OCI-M2 (cell line): ENCODE measurements at regions not wholly inside any gene's neighbourhood (a gene's known extent, or its start where the extent isn't known, plus 50 kb on each side); places are given as distances from the start of the nearest gene placed in this dataset.

ENCODE experiments used
- DNase-seq: peaks from one replicate; lab custom pipeline; 2025; ENCODE audit not compliant: unreplicated experiment; lab: John Stamatoyannopoulos, UW

GRCh38 chr6:23340271-23340670 is 770.9 kb downstream of the HDGFL1 start:
- DNase-seq, result no peak

DNA sequence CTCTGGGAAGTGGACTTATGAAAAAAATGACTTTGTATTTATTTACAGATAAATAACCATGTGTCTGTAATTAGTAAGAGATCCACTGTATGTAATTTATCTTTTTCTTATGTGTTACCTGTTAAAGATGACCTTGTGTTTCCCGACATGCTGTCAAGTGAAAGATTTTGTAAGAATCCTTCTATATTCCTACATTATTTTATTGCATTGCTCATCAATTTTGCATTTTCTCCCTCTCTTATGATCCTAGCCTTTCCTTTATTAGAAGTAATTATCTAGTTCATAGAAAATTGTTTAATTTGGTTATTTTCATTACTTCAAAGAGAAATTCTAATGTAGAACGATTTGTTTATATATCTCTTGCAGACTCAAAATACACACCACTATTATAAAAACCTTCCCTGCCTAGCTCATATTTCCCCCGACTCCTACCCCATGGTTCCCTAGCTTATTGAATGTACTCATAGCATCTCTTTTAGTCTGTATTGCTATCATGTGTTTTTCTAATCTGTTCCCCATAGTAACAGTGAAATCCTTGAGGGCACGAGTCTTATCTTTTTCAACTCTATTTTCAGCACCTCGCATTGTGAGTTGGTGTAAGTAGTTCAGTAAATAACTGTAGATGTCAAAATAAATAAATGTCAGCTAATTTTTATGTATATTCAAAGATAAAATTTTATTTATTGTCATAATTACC is 774.4 kb downstream of the HDGFL1 start:
- no peak for DNase-seq

- DNase-seq, result no peak
These were observed 777.8 kb upstream of the NRSN1 start for GRCh38 chr6:23348185-23348584.

- DNase-seq, result no peak
These were observed 776.4 kb upstream of the NRSN1 start for GRCh38 chr6:23349521-23350147.

GRCh38 chr6:23350752-23351453 is 775.1 kb upstream of the NRSN1 start:
- DNase-seq, result no peak

DNA sequence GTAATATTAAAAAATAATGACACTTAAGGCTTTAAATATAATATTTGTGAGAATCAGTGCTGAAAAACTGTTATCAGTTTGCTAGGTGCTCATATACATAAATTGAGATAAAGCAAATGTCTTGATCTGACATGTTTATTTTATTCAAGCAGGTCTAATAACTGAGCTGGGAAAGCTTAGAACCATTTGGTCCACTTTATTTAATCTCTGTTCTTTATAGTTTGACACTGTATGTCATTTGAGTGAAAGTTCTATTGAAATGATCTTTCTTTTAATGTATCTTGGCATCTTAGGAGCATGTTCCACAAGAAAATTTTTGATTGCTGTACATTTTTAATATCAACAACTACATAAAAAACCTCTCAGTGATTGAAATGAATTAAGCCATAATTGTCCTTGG is 772.0 kb upstream of the NRSN1 start:
- DNase-seq, result no peak

DNA sequence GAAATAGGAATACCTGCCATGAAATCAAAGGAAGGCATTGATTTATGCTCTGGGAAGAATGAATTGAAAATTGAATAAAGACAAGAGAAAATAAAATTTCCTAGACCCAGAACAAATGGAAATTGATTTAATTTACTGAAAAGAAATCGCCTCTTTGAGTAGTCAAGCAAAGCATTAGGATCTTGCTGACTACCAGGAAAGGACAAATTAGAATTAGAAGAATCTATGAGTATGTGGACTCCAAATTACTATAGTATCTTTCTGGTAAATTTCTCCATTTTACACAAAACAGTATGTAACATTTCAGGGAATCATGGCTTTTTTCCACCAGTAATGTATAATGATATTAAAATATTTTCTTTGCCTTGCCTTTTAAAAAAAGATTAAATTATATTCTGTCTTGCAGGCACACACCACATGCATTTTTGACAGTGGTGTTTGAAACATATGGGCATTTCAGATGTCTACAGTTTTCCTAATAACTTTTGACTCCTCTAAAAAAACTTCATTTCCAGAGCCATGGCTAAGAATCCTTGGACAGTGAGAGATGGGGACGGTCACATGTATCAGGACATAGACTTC is 768.7 kb upstream of the NRSN1 start:
- DNase-seq, result no peak

GRCh38 chr6:23365732-23366131 is 760.3 kb upstream of the NRSN1 start:
- no peak for DNase-seq

GRCh38 chr6:23367311-23367710 is 758.7 kb upstream of the NRSN1 start:
- DNase-seq, result no peak

DNA sequence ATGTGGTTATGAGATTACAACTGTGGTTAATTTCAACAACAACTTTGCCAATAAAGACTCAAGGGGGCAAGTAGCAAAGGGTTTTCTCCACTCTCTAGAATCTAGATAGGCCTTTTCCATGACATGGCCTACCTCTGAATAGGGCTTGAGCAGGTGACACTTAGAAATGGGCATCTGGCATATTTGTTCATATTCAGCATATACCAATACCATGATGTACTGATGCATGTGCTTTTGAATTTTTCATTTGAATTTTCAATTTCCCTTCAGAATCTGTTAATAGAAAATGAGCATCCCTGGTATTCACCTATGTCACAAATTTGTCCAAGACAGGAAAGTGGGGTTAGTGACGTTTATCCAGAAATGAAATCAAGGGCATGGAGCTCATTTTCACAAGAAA is 757.5 kb upstream of the NRSN1 start:
- no peak for DNase-seq

- DNase-seq, result no peak
These were observed 756.0 kb upstream of the NRSN1 start for GRCh38 chr6:23370051-23370450.

- DNase-seq, result no peak
These were observed 754.7 kb upstream of the NRSN1 start for GRCh38 chr6:23371132-23371915.

GRCh38 chr6:23377830-23378229 is 748.2 kb upstream of the NRSN1 start:
- DNase-seq, result no peak

- no peak for DNase-seq
These were observed 745.5 kb upstream of the NRSN1 start for GRCh38 chr6:23380465-23380864.

DNA sequence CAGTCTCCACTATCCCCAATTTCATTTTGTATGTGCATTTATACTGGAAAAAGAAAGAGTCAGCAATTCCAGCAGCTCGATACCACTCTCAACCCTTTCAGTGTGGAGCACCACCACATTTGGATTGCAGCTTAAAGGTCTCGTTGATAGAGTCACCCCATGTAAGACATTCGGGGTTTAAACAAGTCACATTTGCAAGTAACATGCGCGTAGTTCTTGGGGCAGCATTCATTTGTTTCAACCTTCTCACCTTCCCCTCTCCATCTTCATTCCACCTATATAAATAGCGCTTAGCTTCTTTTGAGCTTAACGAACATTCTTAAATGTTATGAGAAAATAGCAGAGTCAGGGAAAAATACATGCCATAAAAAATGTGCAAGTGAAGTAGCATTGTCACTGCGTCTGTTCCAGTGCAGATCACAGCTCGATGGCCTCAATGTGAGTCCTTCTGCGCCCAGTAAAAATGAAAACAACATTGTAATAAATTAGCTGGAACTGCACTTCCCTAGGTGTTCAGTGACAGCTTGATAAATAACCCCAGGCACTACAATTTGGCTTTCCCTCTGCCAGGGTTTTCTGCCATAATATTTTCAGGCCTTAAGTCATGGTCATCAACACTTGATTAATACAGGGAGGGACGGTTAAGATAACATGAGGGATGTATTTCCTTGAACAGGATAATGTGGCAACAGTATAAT is 737.8 kb upstream of the NRSN1 start:
- no peak for DNase-seq

DNA sequence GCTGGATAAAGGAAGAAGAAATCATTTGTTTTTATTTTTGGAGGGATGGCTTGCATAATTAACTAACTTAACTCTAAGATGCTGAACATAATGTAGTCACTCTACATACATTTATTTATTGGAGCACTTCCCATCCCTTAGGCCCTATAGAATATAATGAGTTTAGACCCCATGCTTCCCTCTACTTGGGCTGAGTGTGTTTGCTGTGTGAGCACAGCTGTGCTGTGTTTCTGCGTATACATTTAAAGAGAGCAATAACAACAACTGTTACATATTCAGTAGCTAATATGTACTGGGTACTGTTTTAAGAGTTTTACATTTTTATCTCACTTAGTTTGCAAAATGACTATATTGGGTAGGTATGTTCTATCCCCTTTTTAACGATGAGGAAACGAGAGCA is 736.6 kb upstream of the NRSN1 start:
- no peak for DNase-seq

DNA sequence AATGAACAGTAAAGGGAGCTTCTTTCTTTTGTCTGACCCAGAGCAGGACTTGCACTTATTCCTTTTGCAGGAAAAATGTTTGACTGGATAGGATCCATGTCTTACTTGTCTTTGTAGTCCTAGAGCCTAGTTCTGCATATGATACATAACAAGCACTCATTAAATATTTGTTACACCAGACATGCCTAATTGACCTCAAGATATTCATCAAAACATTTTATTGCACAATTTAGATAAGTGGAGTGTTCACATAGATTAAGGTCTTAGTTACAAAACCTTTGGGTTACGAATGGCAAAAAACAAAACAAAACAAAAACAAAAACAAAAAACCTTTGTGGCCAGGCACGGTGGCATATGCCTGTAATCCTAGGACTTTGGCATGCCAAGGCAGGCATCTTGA is 735.8 kb upstream of the NRSN1 start:
- DNase-seq, result no peak

GRCh38 chr6:23394681-23395080 is 731.3 kb upstream of the NRSN1 start:
- DNase-seq, result no peak

DNA sequence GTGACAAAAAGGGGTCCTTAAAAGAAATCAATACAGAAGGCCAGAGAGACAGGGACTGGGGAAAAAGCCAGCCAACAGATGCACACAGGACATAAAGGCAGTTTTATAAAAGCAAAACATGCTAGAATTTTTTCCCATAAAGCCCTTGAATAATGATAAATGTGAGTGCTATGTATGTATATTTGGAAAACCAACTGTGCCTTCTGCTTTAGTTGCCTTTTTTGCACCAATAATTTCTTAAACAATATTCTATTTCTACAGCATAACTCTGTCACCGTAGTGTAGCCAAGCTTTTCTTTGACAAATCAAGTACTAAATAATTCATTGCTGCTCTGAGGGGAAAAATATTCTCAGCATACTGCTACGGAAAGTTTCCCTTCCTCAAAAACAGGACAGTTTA is 730.6 kb upstream of the NRSN1 start:
- DNase-seq, result no peak

GRCh38 chr6:23396949-23397348 is 729.1 kb upstream of the NRSN1 start:
- no peak for DNase-seq

DNA sequence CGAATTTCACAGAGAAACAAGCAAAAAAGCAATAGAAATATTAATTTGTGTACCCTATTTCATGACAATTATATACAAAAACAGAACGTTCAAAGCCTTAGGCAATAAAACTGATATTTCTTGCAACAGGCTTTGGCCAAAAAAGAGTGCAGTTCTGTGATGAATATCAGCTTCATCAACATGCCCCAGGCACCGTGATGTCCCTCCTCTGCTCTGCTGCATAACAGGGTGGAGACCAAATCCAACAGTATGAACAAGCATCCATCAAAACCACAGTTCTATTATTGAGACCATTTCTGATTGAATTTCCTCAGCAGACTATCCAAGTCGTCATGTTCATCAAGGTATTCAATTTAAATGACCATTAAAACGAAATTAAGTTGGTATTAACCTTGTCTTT is 722.6 kb upstream of the NRSN1 start:
- no peak for DNase-seq
